NCI-H446 (cell line): ENCODE measurements at regions not wholly inside any gene's neighbourhood (a gene's known extent, or its start where the extent isn't known, plus 50 kb on each side); places are given as distances from the start of the nearest gene placed in this dataset.
"Not testable (repeated sequence)": the region's sequence is repeated elsewhere in the genome, so short reads cannot be mapped to it uniquely, and the experiment has no call there.

Source experiments
- DNase-seq, 2 experiments: peaks; one replicate each; lab custom pipeline; 2025; lab: John Stamatoyannopoulos, UW

DNA sequence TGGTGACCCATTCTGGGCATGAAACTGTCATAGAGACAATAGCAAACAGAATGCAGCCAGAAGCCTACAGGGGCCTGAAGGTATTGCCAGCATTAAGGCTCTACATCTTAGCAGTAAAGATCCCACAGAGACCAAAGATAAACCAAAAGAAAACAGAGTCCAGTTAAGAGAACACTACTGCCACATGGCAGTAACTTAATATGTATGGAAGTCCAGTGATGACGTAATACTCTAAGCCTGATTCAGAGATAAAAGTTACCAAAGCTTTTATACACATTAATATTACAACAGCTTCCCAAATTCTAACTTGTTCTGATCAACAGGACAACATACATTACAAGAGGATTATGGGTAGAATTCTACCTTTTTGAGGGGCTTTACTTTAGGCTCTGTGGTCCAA, 371.5 kb downstream of the PRELID2 start:
- no peak for DNase-seq

DNA sequence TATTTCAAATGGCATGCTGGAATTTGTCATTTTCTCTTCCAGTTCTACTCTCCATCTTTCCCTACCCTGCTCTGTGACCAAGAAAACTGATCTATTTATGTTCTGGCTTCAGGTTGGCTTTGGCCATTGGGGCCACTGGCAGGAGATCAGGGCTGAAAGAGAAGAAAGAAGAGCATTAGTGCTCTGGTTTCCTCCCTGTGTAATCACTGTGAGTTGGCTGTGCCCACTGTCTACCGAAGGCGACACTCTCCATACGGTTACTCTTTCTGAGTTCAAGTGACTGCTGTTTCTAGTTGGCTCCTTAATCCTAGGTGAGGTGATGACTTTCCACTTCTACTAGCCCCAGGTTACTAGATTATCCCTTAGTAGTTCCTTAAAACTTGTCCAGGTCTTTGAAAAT, 372.6 kb downstream of the PRELID2 start:
- DNase-seq, result no peak

DNA sequence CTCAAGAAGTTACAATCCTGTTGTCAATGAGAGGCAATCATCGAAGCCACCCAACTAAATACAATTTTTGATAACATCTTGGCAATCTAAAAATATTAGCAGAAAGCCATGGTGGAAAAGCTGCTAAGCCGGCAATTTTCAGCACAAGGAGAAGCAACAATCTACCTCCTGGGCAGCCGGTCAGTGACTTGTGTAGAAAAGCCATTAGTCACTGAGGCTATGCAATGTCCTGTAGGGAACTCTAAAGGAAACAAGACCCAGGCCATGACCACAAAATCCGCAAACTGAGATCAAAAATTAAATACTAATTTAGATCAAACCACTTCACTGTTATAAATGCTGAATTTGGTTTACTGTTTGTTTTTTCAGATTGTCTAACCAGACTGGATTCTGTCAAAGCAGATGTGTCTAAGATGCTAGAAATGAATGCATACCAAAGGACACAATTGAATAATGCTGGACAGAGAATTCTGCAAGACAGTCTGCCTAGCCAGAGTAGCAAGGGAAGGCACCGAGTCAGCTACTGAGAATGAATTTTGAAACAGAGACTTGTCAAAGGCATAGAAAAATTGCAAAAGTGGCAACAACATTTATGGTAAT, 384.8 kb downstream of the PRELID2 start:
- DNase-seq, result no peak

DNA sequence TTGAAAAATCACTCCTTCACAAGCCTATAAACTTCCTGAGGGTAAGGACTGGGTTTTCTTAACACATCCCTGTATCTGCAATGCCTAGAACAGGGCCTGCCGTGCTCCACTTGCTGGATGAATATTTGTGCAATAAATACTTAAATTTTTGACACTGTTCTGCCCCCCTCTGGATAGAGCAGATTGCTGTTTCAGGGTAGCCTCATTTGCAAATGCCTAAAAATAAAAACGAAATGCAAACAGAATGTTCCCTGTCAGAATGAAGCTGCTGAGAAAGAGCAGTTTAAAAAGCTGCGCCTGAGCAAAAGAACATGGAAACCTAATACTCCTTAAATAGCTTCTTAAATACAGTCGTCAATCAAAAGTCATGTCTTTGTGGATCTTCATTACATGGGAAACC, 385.3 kb downstream of the PRELID2 start:
- no peak for DNase-seq

DNA sequence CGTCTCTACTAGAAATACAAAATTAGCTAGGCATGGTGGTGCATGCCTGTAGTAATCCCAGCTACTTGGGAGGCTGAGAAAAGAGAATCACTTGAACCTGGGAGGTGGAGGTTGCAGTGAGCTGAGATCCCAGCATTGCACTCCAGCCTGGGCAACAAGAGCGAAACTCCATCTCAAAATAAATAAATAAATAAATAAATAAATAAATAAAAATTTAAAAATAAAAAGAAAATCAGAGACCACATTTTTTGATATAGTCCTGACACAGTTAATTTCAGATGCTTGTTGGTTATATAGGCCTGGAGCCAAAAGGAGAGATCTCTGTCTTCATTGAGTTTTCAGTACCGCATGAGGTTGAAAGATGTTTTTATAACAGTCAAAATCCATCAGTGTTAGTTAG, 388.3 kb downstream of the PRELID2 start:
- DNase-seq, result not testable (repeated sequence)

DNA sequence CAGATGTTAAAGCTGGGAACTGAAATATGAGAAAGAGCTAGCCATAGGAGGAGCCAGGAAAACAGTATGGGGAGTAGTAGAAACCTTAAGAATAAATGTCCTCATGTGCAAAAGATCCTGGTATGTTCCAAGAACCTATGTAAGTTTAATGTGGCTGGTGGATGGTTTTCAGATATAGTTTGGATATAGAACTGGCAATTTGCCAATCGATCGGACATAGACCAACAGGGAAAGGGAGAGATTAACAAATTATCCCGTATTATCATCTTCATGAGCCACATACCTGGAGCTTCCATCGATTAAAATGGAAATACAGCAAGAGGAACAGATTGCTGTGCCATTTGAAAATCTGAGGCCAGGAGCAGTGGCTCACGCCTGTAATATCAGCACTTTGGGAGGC, 388.7 kb downstream of the PRELID2 start:
- no peak for DNase-seq

DNA sequence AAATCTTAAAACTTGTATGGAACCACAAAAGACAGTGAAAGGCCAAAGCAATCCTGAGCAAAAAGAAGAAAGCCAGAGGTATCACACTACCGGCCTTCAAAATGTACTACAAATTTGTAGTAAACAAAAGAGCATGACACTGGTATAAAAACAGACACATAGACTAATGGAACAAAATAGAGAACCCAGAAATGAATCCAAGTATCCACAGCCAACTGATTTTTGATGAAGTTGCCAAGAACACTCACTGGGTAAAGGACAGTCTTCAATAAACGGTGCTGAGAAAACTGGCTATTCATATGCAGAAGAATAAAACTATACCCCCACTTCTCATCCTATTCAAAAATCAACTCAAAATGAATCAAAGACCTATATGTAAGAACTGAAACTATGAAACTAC, 390.1 kb downstream of the PRELID2 start:
- no peak for DNase-seq

DNA sequence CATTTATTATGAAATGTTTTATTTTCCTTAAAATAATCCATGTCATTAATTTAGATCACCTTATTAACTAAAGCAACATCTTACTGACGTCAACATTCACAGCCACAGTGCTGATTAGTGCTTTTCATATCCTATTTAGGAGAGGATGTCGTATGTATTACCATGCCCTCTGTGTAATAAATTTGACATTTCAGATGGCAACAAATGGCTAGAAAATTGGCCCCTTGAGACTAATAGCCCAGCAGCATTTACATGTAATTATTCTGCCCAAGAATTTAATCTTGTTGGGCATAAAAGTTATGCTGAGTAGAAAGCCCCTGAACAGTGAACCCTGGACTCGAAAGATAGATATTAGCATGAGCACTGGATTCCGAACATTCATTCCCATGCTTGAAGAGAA, 391.2 kb downstream of the PRELID2 start:
- no peak for DNase-seq

DNA sequence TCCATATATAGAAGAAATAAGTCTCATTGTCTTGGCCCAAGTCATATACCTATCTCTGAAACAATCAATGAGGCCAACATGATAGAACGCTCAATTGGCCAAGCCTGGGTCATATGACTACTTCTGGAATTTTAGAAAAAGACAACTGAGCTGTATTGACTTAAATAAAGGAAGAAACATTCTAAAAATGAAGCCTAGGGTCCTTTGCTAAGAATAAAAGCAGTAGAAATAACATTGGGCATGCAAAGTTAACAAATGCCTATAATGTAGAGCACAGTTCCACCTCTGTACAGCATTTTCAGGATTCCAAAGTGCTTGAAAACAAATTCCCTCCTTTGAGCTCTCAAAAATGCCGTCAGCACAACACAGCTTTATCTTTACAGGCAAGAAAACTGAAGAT, 391.8 kb downstream of the PRELID2 start:
- DNase-seq, result no peak

DNA sequence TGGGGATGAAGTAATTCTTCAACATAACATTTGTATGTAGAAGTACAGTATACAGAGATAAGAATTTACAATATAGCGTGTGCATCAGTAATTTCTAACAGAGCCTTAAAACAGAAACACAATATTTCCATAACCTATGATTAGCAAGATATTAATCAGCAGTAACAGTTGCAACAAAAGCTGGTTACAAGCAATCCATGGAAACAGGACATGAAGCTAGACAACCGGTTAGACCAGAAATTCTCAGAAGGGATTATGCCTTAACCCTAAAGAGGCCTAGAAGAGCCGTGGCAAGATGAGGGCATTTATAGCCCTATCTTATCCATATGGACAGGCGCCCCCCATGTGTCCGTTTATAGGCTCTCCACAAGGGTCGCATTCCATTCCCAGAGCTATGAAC, 392.5 kb downstream of the PRELID2 start:
- DNase-seq, result not testable (repeated sequence)

DNA sequence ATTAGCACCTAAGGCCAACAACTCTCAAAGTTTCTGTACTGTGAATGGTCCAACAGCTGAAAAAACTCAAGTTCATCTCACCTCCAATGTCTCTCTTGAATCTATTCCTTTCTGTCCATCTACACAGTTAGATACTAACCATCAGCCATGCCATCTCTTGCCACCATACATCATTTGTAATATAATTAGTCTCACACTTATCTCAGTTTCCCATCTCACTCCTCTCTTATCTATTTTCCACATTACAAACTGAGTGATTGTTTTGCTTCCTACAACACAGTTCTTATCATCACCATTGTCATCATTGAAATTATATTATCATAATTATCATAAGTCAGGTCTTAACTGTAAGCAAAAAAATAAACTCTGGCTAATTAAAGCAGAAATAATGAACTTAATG, 393.9 kb downstream of the PRELID2 start:
- no peak for DNase-seq

DNA sequence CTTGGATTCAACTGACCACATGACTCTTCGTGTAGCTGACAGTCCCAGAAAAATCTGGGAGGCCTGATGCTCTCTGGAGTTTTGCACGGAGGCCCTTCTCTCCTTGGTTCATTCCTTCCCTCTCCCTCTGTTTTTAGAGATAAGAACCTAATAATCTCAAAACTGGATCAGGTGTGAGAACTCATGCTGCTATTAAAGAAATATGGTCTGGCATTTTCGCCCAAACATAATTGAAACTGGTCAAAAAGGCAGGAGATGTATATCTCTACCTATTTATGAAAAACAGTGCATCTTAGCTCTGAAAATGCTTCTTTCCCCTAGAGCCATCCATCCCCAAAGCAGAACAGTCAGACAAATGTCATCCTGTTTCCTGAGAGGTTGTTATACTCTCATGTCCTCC, 397.5 kb downstream of the PRELID2 start:
- no peak for DNase-seq

DNA sequence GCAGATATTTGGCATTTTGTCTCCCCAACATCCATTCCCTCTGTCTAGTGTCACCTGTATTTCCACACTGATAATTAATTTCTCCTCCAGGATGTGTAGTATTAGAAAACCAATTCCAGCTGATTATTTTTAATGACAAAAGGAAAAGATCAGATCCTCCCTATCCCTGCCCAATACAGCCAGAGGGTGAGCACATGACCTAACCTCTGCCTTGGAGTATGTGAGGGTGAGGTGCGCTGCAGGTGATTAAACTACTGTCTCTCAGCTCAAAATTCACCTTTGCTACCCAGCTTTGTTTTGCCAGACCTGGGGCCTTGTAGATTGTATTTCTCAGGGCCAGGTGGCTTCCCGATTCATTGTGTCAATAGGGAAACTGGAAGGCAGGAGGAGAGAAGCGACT, 402.1 kb downstream of the PRELID2 start:
- DNase-seq, result no peak

DNA sequence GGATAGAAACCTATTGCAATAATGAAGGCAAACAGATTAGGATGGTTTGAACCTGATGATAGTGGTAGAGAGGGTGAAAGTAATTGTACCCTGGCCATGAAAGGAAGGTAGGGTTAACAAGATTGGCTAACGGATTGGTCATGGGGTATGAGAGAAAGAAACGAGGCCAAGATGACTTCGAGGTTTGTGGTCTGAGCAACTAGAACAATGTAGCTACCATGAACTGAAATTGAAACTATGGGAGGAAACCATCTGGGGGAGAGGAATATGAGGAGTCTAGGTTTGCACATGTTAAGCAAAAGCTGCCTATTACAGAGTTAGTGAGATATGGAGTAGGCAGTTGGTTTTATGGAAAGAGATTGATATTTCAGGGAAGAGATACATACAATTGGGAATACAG, 406.0 kb downstream of the PRELID2 start:
- no peak for DNase-seq

DNA sequence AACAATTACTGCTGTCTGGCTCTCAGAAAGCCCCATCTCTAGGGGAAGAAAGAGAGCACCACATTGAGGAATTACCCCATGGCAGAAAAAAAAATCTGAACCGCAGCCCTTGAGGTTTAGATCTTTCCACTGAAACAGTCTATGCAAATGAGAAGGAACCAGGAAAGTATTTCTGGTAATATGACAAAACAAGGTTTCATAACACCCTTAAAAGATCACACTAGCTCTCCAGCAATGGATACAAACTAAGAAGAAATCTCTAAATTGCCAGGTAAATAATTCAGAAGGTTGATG, 427.1 kb downstream of the PRELID2 start:
- no peak for DNase-seq

DNA sequence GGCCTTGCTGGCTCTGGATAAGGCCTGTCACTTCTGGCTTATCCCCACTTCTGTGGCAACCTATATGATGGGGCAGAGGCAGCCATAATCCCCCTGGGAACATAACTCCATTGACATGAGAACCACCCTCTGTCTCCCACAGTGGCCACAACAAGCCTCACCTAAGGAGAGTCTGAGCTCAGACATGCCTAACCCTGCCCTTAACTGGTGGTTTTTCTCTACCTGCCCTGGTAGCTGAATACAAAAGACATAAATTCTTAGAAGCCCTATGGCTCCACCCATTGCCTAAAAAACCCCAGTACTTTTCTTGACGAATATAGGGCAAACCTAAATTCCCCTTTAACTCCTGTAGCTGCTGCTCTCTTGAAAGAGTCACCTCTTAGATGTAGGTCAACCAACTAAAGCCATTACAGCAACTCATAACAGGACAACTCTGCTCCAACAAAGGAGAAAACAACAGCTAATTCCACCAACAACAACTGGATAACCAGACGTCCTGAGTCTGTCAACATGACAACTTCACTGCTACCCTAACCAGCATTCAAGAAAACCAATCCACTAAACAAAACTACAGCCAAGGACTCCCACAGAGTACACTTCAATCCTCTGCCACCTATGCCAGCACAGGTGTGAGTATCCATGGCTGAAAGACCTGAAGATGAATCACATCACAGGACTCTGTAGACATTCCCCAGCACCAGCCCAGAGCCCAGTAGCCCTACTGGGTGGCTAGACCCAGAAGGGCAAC, 427.7 kb downstream of the PRELID2 start:
- no peak for DNase-seq

DNA sequence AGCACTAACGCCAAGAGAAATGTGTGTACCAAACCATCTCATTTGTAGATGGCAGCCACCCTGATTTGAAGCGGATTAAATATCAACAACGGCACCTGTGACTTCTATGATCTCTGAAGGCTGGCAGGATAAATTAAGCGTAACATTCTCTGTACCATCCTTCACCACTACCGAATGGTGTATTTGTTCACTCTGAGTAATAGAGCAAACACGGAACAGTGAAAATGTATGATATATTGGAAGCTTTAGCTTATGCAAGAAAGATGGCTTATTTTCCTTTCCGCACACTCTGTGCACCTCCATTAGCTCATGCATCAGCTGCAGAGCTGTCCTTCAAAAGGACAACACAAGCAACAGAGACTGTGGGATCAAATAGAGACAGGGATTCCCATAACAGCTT, 431.1 kb downstream of the PRELID2 start:
- DNase-seq, result no peak

DNA sequence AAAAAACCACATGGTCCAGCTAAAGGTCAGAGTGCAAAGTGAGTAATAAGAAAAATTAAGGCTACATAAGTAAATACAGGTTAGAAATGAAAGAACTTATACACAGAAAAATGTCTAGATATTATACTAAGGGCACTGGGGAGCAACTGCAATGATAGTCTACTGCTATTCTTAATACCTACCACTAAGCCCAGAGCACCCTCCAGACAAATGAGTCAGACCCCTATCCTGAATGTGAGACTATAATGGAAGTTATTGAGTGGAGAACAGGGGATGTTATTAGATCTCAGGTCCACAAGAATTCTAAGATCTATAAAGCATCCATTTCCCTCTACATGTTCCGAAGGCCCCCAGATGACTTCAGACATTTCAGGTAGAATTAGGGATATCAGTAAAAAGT, 438.3 kb downstream of the PRELID2 start:
- DNase-seq, result no peak

DNA sequence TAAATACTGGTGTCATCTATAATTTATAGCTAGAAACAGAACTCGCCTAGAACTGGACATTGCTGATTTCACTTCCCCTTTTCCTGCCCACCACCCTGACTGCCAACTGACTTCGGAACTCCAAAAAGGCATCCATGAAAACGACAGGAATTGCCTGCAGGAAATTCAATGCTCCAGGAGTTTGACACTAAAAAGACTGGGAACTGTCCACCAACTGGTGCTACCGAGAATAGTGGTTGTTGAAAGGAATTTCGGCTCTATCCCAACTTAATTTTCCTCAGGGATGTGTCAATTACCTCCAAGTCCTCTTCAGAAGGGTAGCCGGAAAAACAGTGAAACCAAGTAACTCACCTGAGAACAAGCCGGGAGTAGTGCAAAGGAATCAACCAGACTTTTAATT, 440.0 kb downstream of the PRELID2 start:
- not testable (repeated sequence) for DNase-seq

DNA sequence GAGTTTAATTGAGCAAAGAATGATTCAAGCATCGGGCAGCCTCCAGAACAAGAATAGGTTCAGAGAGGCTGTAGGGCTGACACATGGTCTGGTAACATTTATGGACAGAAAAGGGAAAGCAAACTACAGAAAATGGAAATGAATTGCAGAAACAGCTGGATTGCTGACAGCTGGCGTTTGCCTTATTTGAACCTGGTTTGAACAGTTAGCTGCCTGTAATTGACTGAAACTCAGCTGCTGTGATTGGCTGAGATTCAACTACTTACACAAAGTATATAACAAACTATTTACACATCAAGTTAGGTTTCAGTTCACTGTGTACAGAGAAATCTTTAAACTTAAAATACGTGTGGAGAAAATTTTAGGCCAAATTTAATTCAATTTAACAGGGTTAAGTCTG, 441.7 kb downstream of the PRELID2 start:
- DNase-seq, result no peak

DNA sequence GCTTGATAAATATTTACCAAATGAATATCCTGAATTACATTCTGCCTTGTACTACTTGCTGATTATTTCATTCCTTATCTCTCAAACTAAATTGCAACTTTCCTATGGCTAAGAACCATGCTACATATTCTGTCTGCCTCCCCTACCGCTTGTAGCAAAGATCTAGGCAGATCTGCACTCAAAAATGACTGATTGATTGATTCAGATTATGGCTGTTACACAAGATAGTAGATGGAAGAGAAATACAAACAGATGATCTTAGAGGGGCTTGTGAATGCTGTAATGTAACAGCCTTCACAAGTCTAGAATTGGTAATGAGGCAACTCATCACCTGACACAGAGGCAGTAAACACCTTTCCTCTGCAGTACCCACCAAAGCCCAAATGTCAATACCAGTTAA, 446.1 kb downstream of the PRELID2 start:
- no peak for DNase-seq

DNA sequence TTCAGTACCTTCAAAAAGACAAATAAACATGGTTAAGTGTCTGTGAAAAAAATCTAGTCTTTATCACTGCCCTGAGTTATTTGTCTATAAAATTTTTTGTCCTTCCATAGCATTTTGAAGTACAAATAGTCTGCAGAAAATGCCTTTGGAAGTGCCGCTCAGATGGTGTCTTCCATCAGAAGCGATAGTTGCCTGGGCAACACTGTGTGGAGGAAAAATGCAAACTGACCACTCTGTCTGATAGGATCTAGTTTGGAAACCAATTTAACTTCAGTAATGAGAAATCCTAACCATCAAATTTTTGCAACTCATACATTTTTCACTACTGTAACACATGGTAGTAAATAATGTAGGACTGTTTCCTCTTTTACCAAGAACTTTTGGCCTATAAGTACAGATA, 449.9 kb downstream of the PRELID2 start:
- no peak for DNase-seq

DNA sequence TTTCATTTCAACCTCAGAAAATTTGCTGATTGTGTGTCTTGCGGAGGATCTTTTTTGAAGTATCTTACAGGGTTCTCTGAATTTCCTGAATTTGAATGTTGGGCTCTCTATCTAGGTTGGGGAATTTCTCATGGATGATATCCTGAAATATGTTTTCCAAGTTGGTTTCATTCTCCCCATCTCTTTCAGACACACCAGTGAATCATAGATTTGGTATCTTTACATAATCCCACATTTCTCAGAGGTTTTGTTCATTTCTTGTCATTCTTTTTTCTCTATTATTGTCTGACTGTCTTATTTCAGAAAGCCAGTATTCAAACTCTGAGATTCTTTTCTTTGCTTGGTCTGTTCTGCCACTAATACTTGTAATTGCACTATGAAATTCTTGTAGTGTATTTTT, 456.9 kb downstream of the PRELID2 start:
- no peak for DNase-seq

DNA sequence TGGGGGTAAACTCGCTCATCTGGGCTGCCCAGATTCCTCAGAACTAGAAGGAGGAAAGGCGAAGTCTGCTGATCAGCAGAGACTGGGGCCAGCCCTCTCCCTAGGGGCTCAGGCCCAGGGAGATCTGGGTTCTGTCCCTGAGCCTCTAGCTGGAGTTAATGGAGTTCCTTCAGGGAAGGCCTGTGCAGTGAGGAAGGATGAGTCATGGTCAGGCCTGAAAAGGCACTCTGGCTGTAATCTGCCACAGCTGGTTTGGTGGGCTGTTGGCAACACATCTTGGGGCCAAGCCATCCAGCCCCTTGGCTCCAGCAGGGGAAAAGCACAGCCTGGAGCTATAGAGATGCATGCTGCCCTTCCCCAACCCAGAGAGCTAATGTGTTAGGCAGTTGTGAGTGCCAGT, 459.6 kb downstream of the PRELID2 start:
- DNase-seq, result no peak
